HG03457 (cell line): ENCODE measurements at regions not wholly inside any gene's neighbourhood (a gene's known extent, or its start where the extent isn't known, plus 50 kb on each side); places are given as distances from the start of the nearest gene placed in this dataset.

ENCODE experiments used
- ATAC-seq: cut with Tn5 transposase; IDR thresholded peaks from one replicate; pipeline ENCODE4 v1.9.1; 2021; ENCODE audit warnings: moderate number of reproducible peaks; ENCODE audit not compliant: unreplicated experiment

- ATAC-seq, result no peak
These were observed 239.1 kb upstream of the CEP162 start for GRCh38 chr6:84466511-84466910.

- no peak for ATAC-seq
These were observed 237.0 kb upstream of the CEP162 start for GRCh38 chr6:84464471-84464870.

GRCh38 chr6:84462698-84463097, 235.3 kb upstream of the CEP162 start:
- ATAC-seq, result no peak

GRCh38 chr6:84461461-84461860, 234.0 kb upstream of the CEP162 start:
- ATAC-seq, result no peak

GRCh38 chr6:84460491-84460890, 233.0 kb upstream of the CEP162 start:
- ATAC-seq, result no peak

- no peak for ATAC-seq
These were observed 232.0 kb upstream of the CEP162 start for GRCh38 chr6:84459401-84459800.

GRCh38 chr6:84458271-84458670, 230.8 kb upstream of the CEP162 start:
- no peak for ATAC-seq

- ATAC-seq, result no peak
These were observed 229.8 kb upstream of the CEP162 start for GRCh38 chr6:84457276-84457675.

- ATAC-seq, result no peak
These were observed 229.4 kb upstream of the CEP162 start for GRCh38 chr6:84456803-84457202.

- ATAC-seq, result no peak
These were observed 228.1 kb upstream of the CEP162 start for GRCh38 chr6:84455511-84456029.

GRCh38 chr6:84453499-84453898, 226.1 kb upstream of the CEP162 start:
- no peak for ATAC-seq

GRCh38 chr6:84450018-84450417, 222.6 kb upstream of the CEP162 start:
- no peak for ATAC-seq

GRCh38 chr6:84449220-84449619, 221.8 kb upstream of the CEP162 start:
- no peak for ATAC-seq

GRCh38 chr6:84448331-84448730, 220.9 kb upstream of the CEP162 start:
- ATAC-seq, result no peak

- ATAC-seq, result no peak
These were observed 220.2 kb upstream of the CEP162 start for GRCh38 chr6:84447651-84448050.

- ATAC-seq, result no peak
These were observed 217.6 kb upstream of the CEP162 start for GRCh38 chr6:84445068-84445467.

GRCh38 chr6:84442208-84442607, 214.8 kb upstream of the CEP162 start:
- no peak for ATAC-seq

- ATAC-seq, result no peak
These were observed 214.0 kb upstream of the CEP162 start for GRCh38 chr6:84441456-84441855.

GRCh38 chr6:84434550-84434949, 207.1 kb upstream of the CEP162 start:
- ATAC-seq, result no peak

GRCh38 chr6:84432619-84433018, 205.2 kb upstream of the CEP162 start:
- ATAC-seq, result no peak

- ATAC-seq, result no peak
These were observed 201.0 kb upstream of the CEP162 start for GRCh38 chr6:84428300-84428907.

- ATAC-seq, result no peak
These were observed 198.7 kb upstream of the CEP162 start for GRCh38 chr6:84425971-84426705.

GRCh38 chr6:84424956-84425355, 197.5 kb upstream of the CEP162 start:
- ATAC-seq, result no peak
